ENCODE measurements at regions not wholly inside any gene's neighbourhood (a gene's known extent, or its start where the extent isn't known, plus 50 kb on each side); places are given as distances from the start of the nearest gene placed in this dataset.

- no peak for DNase-seq
Observed at GRCh38 chr19:30673336-30673735, 301.2 kb downstream of the ZNF536 start.

- no peak for DNase-seq
Observed at GRCh38 chr19:30672926-30673325, 300.7 kb downstream of the ZNF536 start.

GRCh38 chr19:30671622-30672051 lies 299.5 kb downstream of the ZNF536 start:
- no peak for DNase-seq

GRCh38 chr19:30671367-30671619 lies 299.1 kb downstream of the ZNF536 start:
- no peak for DNase-seq

- no peak for DNase-seq
Observed at GRCh38 chr19:30670562-30671366, 298.6 kb downstream of the ZNF536 start.

GRCh38 chr19:30670011-30670329 lies 297.8 kb downstream of the ZNF536 start:
- DNase-seq: no peak

- peak; percentile 54 for DNase-seq
Observed at GRCh38 chr19:30669329-30670010, 297.3 kb downstream of the ZNF536 start.

GRCh38 chr19:30668521-30669155 lies 296.5 kb downstream of the ZNF536 start:
- DNase-seq: no peak

GRCh38 chr19:30667746-30668145 lies 295.6 kb downstream of the ZNF536 start:
- no peak for DNase-seq

GRCh38 chr19:30667227-30667626 lies 295.0 kb downstream of the ZNF536 start:
- DNase-seq: no peak

GRCh38 chr19:30666301-30666803 lies 294.2 kb downstream of the ZNF536 start:
- peak; percentile 38 for DNase-seq

GRCh38 chr19:30665449-30665848 lies 293.3 kb downstream of the ZNF536 start:
- DNase-seq: no peak

GRCh38 chr19:30663611-30664174 lies 291.5 kb downstream of the ZNF536 start:
- DNase-seq: no peak

GRCh38 chr19:30662211-30662861 lies 290.2 kb downstream of the ZNF536 start:
- no peak for DNase-seq

GRCh38 chr19:30659638-30660037 lies 287.5 kb downstream of the ZNF536 start:
- DNase-seq: no peak

- DNase-seq: no peak
Observed at GRCh38 chr19:30656520-30657100, 284.4 kb downstream of the ZNF536 start.

GRCh38 chr19:30653646-30654386 lies 281.6 kb downstream of the ZNF536 start:
- no peak for DNase-seq

- no peak for DNase-seq
Observed at GRCh38 chr19:30652751-30653150, 280.6 kb downstream of the ZNF536 start.

- DNase-seq: no peak
Observed at GRCh38 chr19:30651691-30652090, 279.5 kb downstream of the ZNF536 start.

- no peak for DNase-seq
Observed at GRCh38 chr19:30651066-30651465, 278.9 kb downstream of the ZNF536 start.

- DNase-seq: no peak
Observed at GRCh38 chr19:30649934-30650614, 277.9 kb downstream of the ZNF536 start.

Measured in CD4-positive, alpha-beta T cell treated with Interleukin-6 for 4 hours (primary cell).